IMR-90 (cell line): ENCODE measurements at regions not wholly inside any gene's neighbourhood (a gene's known extent, or its start where the extent isn't known, plus 50 kb on each side); places are given as distances from the start of the nearest gene placed in this dataset.

Experiments used
- MAZ ChIP-seq: IDR thresholded peaks from 2 replicates; pipeline ENCODE4 v1.6.1; 2012; ENCODE audit warnings: low read depth, mild to moderate bottlenecking, low read length, improper control_type of control experiment, moderate library complexity, borderline replicate concordance
- RAD21 ChIP-seq: IDR thresholded peaks from 2 replicates; pipeline ENCODE4 v1.6.1; 2012; ENCODE audit warnings: low read length, improper control_type of control experiment
- TF ChIP-seq, protein P1 (sequence below): conservative IDR thresholded peaks from 2 replicates; pipeline ENCODE4 v1.5.1; 2012; ENCODE audit warnings: mild to moderate bottlenecking, low read depth, low read length, improper control_type of control experiment

DNA sequence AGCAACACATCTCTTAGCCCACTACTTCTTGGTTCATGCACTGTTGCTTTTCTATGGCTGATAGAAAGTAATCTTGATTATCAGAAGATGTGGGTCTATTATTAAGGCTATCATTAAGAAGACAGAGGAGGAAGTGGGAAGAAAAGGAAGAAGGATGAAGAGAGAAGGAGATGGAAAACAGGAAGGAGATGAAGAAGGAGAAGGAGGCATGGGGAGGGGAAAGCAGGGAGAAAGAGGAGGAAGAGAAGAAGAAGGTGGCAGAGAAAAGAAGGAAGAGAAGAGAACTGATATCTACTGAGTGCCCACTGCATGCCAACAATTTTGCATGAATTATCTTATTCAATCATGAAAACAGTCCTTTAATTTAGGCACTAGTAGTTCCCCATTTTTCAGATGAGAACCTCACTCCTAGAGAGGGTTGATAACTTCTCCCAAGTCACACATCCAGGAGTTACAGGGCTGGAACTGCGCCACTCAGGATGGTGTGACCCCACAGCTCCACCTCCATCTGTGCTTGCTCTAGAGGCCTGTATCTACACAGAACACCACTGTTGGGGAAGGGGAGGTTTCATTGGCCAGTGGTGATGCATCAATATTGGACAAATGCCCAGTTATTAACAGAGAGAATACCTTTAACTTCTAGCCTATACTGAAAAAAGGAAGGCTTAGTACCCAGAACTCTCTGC, 147.4 kb downstream of the CXCL12 start:
- TF ChIP-seq, protein P1, sequence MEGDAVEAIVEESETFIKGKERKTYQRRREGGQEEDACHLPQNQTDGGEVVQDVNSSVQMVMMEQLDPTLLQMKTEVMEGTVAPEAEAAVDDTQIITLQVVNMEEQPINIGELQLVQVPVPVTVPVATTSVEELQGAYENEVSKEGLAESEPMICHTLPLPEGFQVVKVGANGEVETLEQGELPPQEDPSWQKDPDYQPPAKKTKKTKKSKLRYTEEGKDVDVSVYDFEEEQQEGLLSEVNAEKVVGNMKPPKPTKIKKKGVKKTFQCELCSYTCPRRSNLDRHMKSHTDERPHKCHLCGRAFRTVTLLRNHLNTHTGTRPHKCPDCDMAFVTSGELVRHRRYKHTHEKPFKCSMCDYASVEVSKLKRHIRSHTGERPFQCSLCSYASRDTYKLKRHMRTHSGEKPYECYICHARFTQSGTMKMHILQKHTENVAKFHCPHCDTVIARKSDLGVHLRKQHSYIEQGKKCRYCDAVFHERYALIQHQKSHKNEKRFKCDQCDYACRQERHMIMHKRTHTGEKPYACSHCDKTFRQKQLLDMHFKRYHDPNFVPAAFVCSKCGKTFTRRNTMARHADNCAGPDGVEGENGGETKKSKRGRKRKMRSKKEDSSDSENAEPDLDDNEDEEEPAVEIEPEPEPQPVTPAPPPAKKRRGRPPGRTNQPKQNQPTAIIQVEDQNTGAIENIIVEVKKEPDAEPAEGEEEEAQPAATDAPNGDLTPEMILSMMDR = no peak
- no peak for TF ChIP-seq MAZ
- no peak for TF ChIP-seq RAD21
